ENCODE measurements at regions not wholly inside any gene's neighbourhood (a gene's known extent, or its start where the extent isn't known, plus 50 kb on each side); places are given as distances from the start of the nearest gene placed in this dataset.
"Not testable (repeated sequence)": the region's sequence is repeated elsewhere in the genome, so short reads cannot be mapped to it uniquely, and the experiment has no call there.

GRCh38 chr14:92223025-92223424 is 99.9 kb upstream of the SLC24A4 start:
- TF ChIP-seq POLR2A (IDR thresholded peaks at IDR 0.05): no peak
- no peak for TF ChIP-seq CTCF (IDR thresholded peaks at IDR 0.05)
- no peak for TF ChIP-seq POLR2AphosphoS5 (IDR thresholded peaks at IDR 0.05; ENCODE audit: insufficient read depth in 1 of 2, low read depth in 1 of 2)
- no peaks in the 10 kb centered on the region for H3K4me1 ChIP-seq
- no peaks in the 10 kb centered on the region for H3K27me3 ChIP-seq
- H3K27ac ChIP-seq: no peak overlapping the region
- no peak for DNase-seq (ENCODE audit: extremely low spot score in 2 of 2)
- no peaks in the 10 kb centered on the region for H3K36me3 ChIP-seq
- no peaks in the 10 kb centered on the region for H3K9me3 ChIP-seq
- H3K4me3 ChIP-seq: no peak overlapping the region
- intact Hi-C loops (cut with DNase I): no loop called here

- intact Hi-C loops (cut with DNase I): no loop called here
- Histone ChIP-seq H3K9me3 (no peaks in the 10 kb centered on the region), H3K4me3 (no peak overlapping the region), H3K4me1 (no peaks in the 10 kb centered on the region), H3K27me3 (no peaks in the 10 kb centered on the region), H3K36me3 (no peaks in the 10 kb centered on the region), H3K27ac (no peak overlapping the region)
- no peak for DNase-seq (ENCODE audit: extremely low spot score in 2 of 2)
- TF ChIP-seq CTCF (IDR thresholded peaks at IDR 0.05) (no peak), POLR2AphosphoS5 (IDR thresholded peaks at IDR 0.05; ENCODE audit: insufficient read depth in 1 of 2, low read depth in 1 of 2) (no peak), POLR2A (IDR thresholded peaks at IDR 0.05) (no peak)
Measured at GRCh38 chr14:92224358-92224954, 98.5 kb upstream of the SLC24A4 start.

DNA sequence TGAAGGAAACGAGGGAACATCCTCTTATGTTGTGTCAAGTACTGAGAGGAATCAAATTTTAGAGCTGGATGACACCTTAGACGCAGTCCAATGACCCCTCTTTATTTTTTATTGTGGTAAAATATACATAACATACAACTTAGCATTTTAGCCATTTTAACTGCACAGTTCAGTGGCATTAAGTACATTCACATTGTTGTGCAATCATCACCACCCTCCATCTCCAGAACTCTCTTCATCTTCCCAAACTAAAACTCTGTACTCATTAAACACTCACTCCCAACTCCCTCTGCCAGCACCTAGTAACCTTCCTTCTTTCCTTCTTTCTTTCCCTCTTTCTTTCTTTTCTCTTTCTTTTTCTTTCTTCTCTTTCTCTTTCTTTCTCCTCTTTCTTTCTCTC is 97.2 kb upstream of the SLC24A4 start:
- H3K27ac ChIP-seq: no peak overlapping the region

GRCh38 chr14:92226166-92226565 is 96.8 kb upstream of the SLC24A4 start:
- H3K4me3 ChIP-seq; H3K4me1 ChIP-seq; intact Hi-C loops (cut with DNase I); H3K27ac ChIP-seq; DNase-seq (ENCODE audit: extremely low spot score in 2 of 2); H3K27me3 ChIP-seq; H3K9me3 ChIP-seq; H3K36me3 ChIP-seq: not testable (repeated sequence)

More for the DNA sequence above, 97.2 kb upstream of the SLC24A4 start:
- Histone ChIP-seq H3K9me3 (no peaks in the 10 kb centered on the region), H3K27me3 (no peaks in the 10 kb centered on the region), H3K4me1 (no peaks in the 10 kb centered on the region), H3K4me3 (no peak overlapping the region), H3K36me3 (no peaks in the 10 kb centered on the region)
- intact Hi-C loops (cut with DNase I): no loop called here
- DNase-seq (ENCODE audit: extremely low spot score in 2 of 2): no peak
- no peak for TF ChIP-seq CTCF (IDR thresholded peaks at IDR 0.05)
- TF ChIP-seq POLR2AphosphoS5 (IDR thresholded peaks at IDR 0.05; ENCODE audit: insufficient read depth in 1 of 2, low read depth in 1 of 2): no peak
- TF ChIP-seq POLR2A (IDR thresholded peaks at IDR 0.05): no peak

GRCh38 chr14:92236243-92236900 is 86.6 kb upstream of the SLC24A4 start:
- Histone ChIP-seq H3K27me3 (no peaks in the 10 kb centered on the region), H3K36me3 (no peaks in the 10 kb centered on the region), H3K4me3 (no peak overlapping the region), H3K27ac (no peak overlapping the region), H3K9me3 (no peaks in the 10 kb centered on the region), H3K4me1 (no peaks in the 10 kb centered on the region)
- TF ChIP-seq POLR2AphosphoS5 (IDR thresholded peaks at IDR 0.05; ENCODE audit: insufficient read depth in 1 of 2, low read depth in 1 of 2) (no peak), CTCF (IDR thresholded peaks at IDR 0.05) (no peak), POLR2A (IDR thresholded peaks at IDR 0.05) (no peak)
- intact Hi-C loops (cut with DNase I): no loop called here
- DNase-seq (ENCODE audit: extremely low spot score in 2 of 2): no peak
